ENCODE measurements at regions not wholly inside any gene's neighbourhood (a gene's known extent, or its start where the extent isn't known, plus 50 kb on each side); places are given as distances from the start of the nearest gene placed in this dataset.

DNA sequence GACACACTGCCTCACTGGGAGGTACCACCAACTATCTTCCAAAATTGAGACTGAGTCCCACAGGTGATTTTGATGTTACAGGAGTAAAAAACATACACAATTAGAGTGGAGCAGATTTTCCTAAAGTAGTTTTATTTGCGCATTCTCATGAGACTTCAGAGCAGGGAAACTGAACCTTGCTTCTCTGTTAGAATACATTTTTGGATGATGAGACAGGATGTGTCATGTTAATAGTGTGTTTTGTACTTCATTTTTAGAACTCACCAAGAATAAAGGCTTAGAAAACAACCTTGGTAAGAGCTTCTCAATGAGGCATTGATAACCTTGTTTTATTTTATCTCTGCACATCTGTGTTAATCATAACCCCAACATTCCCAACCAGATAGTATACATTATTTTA, 310.2 kb upstream of the GALNT5 start:
- TF ChIP-seq, protein P1, sequence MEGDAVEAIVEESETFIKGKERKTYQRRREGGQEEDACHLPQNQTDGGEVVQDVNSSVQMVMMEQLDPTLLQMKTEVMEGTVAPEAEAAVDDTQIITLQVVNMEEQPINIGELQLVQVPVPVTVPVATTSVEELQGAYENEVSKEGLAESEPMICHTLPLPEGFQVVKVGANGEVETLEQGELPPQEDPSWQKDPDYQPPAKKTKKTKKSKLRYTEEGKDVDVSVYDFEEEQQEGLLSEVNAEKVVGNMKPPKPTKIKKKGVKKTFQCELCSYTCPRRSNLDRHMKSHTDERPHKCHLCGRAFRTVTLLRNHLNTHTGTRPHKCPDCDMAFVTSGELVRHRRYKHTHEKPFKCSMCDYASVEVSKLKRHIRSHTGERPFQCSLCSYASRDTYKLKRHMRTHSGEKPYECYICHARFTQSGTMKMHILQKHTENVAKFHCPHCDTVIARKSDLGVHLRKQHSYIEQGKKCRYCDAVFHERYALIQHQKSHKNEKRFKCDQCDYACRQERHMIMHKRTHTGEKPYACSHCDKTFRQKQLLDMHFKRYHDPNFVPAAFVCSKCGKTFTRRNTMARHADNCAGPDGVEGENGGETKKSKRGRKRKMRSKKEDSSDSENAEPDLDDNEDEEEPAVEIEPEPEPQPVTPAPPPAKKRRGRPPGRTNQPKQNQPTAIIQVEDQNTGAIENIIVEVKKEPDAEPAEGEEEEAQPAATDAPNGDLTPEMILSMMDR (IDR thresholded peaks at IDR 0.05; ENCODE audit: low read length): no peak
- TF ChIP-seq EZH2 (IDR thresholded peaks at IDR 0.05; ENCODE audit: borderline replicate concordance, low read length): no peak
- H3K9ac ChIP-seq (ENCODE audit: low read length): no peak overlapping the region
- H3K9me2 ChIP-seq (ENCODE audit: low read depth, low read length): no peaks in the 10 kb centered on the region
- no peak overlapping the region for H2AFZ ChIP-seq (ENCODE audit: low read length)
- H3K4me2 ChIP-seq (ENCODE audit: low read length): no peak overlapping the region
- H3K27ac ChIP-seq (ENCODE audit: low read depth, low read length, poor library complexity, severe bottlenecking): no peak overlapping the region
- no peaks in the 10 kb centered on the region for H3F3A ChIP-seq (ENCODE audit: insufficient read depth, low read length)
- H3K36me3 ChIP-seq (ENCODE audit: insufficient read depth, low read length): no peaks in the 10 kb centered on the region
- no peaks in the 10 kb centered on the region for H3K9me3 ChIP-seq (ENCODE audit: low read length)
- no peaks in the 10 kb centered on the region for H3K4me1 ChIP-seq (ENCODE audit: insufficient read depth, low read length, severe bottlenecking)
- H4K20me1 ChIP-seq (ENCODE audit: insufficient read depth, low read length): no peaks in the 10 kb centered on the region
- H3K79me2 ChIP-seq (ENCODE audit: insufficient read depth, low read length): no peaks in the 10 kb centered on the region
- H3K27me3 ChIP-seq (ENCODE audit: insufficient read depth, low read length): no peaks in the 10 kb centered on the region
- H3K4me3 ChIP-seq (ENCODE audit: low read depth, low read length, poor library complexity, severe bottlenecking): no peak overlapping the region

DNA sequence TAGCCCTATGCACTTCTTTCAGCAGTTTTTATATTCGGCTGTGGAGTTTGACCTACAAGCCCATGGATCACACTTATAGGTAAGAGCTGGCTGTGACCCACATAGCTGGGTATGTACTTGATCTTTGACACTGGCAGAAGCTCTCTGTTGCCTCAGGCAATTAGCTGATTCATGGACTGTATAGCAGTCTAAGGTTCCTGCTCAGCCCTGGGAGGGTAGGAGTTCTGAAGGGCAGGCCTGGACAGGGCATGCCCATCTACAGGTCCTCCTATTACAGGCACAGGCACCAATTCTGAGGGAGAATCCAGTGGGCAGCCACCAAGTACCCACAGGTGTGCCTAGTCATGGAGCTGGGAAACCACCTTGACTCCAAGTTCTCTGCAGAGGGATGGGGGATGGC, 301.8 kb upstream of the GALNT5 start:
- Histone ChIP-seq H3K4me2 (ENCODE audit: low read length) (no peak overlapping the region), H3K79me2 (ENCODE audit: insufficient read depth, low read length) (no peaks in the 10 kb centered on the region), H3K27me3 (ENCODE audit: insufficient read depth, low read length) (no peaks in the 10 kb centered on the region), H3K36me3 (ENCODE audit: insufficient read depth, low read length) (no peaks in the 10 kb centered on the region), H3K9me3 (ENCODE audit: low read length) (no peaks in the 10 kb centered on the region; the same call in 1 of the 2 replicates), H2AFZ (ENCODE audit: low read length) (no peak overlapping the region), H3K9ac (ENCODE audit: low read length) (no peak overlapping the region), H3F3A (ENCODE audit: insufficient read depth, low read length) (no peaks in the 10 kb centered on the region), H3K4me1 (ENCODE audit: insufficient read depth, low read length, severe bottlenecking) (no peaks in the 10 kb centered on the region), H3K27ac (ENCODE audit: low read depth, low read length, poor library complexity, severe bottlenecking) (no peak overlapping the region), H4K20me1 (ENCODE audit: insufficient read depth, low read length) (no peaks in the 10 kb centered on the region), H3K9me2 (ENCODE audit: low read depth, low read length) (no peaks in the 10 kb centered on the region), H3K4me3 (ENCODE audit: low read depth, low read length, poor library complexity, severe bottlenecking) (no peak overlapping the region)
- TF ChIP-seq, protein P1 (IDR thresholded peaks at IDR 0.05; ENCODE audit: low read length): no peak
- TF ChIP-seq EZH2 (IDR thresholded peaks at IDR 0.05; ENCODE audit: borderline replicate concordance, low read length): no peak

DNA sequence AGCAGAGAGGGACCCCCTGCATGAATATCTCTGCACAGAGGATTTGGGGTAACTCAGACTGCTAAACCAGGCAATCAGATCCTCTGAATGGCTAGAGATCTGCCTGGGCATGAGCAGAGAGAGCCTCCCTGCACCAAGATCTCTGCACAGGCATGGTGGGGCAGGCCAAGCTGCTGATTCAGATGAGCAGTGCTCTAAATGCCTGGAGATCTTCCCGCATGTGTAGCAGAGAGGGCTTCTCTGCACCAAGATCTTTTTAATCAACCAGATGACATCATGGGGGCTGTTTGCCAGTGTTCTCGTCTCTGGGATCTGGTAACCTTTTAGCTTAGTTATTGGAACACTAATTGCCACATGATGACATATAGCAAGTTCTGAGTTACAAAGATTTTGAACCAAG, 301.3 kb upstream of the GALNT5 start:
- Histone ChIP-seq H3K79me2 (ENCODE audit: insufficient read depth, low read length) (no peaks in the 10 kb centered on the region), H3K9ac (ENCODE audit: low read length) (no peak overlapping the region), H3F3A (ENCODE audit: insufficient read depth, low read length) (no peaks in the 10 kb centered on the region), H3K4me2 (ENCODE audit: low read length) (no peak overlapping the region), H3K4me1 (ENCODE audit: insufficient read depth, low read length, severe bottlenecking) (no peaks in the 10 kb centered on the region), H4K20me1 (ENCODE audit: insufficient read depth, low read length) (no peaks in the 10 kb centered on the region), H3K27me3 (ENCODE audit: insufficient read depth, low read length) (no peaks in the 10 kb centered on the region), H3K27ac (ENCODE audit: low read depth, low read length, poor library complexity, severe bottlenecking) (no peak overlapping the region), H3K36me3 (ENCODE audit: insufficient read depth, low read length) (no peaks in the 10 kb centered on the region), H3K9me2 (ENCODE audit: low read depth, low read length) (no peaks in the 10 kb centered on the region), H3K9me3 (ENCODE audit: low read length) (no peaks in the 10 kb centered on the region; the same call in 1 of the 2 replicates), H3K4me3 (ENCODE audit: low read depth, low read length, poor library complexity, severe bottlenecking) (no peak overlapping the region), H2AFZ (ENCODE audit: low read length) (no peak overlapping the region)
- TF ChIP-seq, protein P1 (IDR thresholded peaks at IDR 0.05; ENCODE audit: low read length): no peak
- TF ChIP-seq EZH2 (IDR thresholded peaks at IDR 0.05; ENCODE audit: borderline replicate concordance, low read length): no peak

Data from OCI-LY1 (cell line).